Upper lobe of left lung (tissue), 4 donors: ENCODE measurements at regions not wholly inside any gene's neighbourhood (a gene's known extent, or its start where the extent isn't known, plus 50 kb on each side); places are given as distances from the start of the nearest gene placed in this dataset.

Experiments used
- EP300 ChIP-seq, 4 donors: sonication (generic); formaldehyde crosslinking; IDR thresholded peaks; one replicate each; pipeline ENCODE4 v1.5.1; 2017; ENCODE audit warnings: antibody characterized with exemption in 4 of 4, control low read depth in 2 of 4
- TF ChIP-seq, protein P1 (sequence below), 6 experiments: fragments of 450-650 bp in 4 of 6; fragments of 200-600 bp in 2 of 6; sonication (generic) in 2 of 6; IDR thresholded peaks; one replicate each; pipeline ENCODE4 v1.5.1; 2016 to 2019; ENCODE audit warnings: antibody characterized with exemption in 6 of 6

DNA sequence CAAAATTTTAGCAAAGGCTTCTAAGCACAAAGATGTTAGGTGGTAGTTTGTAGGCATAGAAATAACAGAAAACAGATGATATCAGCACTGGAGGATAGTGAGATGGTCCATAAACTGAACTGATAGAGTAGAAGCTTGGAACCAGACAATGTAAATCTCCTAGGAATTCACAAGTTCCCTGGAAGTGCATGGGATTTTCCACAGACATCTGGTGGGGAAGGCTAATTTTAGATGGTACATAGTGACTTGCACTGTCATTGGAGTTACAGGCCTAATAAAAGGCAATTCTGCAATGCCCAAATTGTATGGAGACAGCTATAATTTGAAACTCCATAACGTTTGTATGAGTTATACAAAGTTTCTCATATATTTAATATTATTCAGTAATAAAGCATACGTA is 653.0 kb upstream of the MEF2C start:
- TF ChIP-seq, protein P1, sequence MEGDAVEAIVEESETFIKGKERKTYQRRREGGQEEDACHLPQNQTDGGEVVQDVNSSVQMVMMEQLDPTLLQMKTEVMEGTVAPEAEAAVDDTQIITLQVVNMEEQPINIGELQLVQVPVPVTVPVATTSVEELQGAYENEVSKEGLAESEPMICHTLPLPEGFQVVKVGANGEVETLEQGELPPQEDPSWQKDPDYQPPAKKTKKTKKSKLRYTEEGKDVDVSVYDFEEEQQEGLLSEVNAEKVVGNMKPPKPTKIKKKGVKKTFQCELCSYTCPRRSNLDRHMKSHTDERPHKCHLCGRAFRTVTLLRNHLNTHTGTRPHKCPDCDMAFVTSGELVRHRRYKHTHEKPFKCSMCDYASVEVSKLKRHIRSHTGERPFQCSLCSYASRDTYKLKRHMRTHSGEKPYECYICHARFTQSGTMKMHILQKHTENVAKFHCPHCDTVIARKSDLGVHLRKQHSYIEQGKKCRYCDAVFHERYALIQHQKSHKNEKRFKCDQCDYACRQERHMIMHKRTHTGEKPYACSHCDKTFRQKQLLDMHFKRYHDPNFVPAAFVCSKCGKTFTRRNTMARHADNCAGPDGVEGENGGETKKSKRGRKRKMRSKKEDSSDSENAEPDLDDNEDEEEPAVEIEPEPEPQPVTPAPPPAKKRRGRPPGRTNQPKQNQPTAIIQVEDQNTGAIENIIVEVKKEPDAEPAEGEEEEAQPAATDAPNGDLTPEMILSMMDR (IDR thresholded peaks at IDR 0.05) = no peak
- no peak for TF ChIP-seq EP300 (IDR thresholded peaks at IDR 0.05)
